ENCODE measurements at regions not wholly inside any gene's neighbourhood (a gene's known extent, or its start where the extent isn't known, plus 50 kb on each side); places are given as distances from the start of the nearest gene placed in this dataset.

DNA sequence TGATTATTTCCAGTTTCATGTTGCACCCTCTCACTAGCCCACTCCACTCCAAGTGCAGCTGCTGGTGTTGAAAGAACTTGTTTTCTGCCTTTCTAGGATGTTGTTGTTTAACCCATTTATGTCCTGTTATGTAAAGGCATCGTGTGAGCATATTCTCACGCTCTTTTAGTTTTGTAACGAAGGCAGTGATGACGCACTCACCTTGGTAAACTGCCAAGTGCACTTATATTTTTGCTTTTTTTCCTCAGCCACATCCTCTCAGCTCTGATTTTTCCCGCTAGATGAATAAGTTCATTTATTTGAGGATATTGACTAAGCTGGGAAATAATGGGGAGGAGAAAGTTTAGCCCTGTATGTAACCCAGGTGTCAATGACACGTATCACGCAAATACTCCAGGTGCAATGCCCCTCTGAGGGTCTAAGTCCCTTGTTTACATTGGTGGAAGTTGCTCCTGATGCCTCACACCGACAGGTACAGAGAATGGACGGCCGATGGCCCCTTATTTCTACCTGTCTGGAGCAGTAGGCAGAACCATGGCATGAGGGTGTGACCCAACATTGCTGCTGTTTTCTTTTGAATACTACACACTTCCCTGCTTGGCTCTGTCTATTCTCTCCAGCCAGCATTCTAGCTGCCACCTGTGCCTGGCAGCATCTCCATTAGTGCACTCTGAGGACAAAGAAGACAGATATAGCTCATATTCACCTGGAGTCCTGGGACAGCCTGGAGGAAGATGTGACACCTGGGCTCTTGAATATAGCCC is 132.7 kb upstream of the SLC24A3 start:
- FAIRE-seq: no peak

DNA sequence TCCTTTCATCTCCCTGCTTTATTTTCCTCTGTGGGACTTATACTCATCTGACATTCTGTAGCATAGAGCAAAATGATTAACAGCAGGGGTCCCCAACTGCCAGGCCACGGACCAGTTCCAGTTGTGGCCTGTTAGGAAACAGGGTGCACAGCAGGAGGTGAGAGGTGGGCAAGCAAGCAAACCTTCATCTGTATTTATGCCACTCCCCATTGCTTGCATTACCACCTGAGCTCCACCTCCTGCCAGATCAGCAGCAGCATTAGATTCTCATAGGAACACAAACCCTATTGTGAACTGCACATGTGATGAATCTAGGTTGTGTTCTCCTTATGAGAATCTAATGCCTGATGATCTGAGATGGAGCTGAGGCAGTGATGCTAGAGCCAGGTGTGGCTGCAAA is 130.5 kb upstream of the SLC24A3 start:
- no peak for FAIRE-seq

DNA sequence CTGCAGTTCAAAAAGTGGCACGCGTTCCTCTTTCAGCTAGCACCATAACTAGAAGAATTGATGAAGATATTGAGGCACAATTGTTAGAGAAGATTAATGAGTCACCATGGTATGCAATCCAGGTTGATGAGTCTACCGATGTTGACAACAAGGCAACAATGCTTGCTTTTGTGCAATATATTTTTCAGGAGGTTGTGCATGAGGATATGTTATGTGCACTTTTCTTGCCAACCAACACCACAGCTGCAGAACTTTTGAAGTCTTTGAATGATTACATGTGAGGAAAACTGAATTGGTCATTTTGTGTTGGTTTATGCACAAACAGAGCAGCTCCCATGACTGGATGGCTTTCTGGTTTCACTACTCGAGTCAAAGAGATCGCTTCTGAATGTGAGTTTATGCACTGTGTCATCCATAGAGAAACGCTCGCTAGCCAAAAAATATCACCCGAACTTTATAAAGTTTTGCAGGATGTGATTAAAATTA is 129.3 kb upstream of the SLC24A3 start:
- no peak for FAIRE-seq

DNA sequence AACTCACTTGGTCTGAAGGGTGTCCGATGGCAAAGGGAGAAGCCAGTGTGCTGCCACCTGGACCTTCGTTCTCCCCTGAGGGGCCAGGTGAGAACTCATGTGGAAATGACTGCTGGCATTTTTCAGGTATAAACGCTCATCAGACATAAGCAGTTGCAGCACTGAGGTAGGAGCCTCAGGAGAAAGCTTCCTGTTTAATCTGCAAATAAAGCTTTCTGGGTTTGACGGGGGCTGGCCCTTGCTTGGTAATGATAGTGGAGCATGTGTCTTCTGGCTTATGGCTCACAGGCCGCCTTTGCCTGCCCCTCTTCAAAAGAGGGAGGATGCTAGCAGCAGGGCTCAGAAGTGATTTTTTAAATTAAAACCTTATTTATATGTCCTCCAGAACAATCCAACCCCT is 122.1 kb upstream of the SLC24A3 start:
- no peak for FAIRE-seq

DNA sequence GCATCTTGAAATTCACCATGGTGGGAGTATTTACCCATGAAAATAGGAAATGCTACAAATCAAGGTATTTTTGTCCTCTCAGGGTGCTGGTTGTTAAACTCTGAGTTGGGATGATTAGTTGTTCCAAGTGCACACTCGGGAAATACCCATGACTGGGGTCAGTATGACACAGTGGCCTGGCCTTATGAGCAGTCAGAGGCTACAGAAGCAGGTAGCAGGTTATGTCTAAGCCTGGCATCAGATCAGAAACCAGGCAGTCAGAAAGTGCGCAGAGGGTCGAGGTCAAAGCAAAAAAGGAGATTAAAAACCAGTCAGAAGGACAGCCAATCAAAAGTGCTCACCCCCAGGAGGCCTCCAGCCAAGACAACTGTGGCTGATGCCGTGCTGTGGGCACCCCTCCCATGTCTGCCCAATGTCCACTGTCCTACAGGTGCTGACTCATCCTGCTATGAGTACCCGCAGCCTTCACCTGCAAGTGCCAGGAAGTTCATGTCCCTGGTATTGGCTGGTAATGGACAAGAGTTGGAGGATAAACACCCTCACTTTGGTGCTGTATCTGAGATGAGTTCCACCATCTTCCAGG is 117.4 kb upstream of the SLC24A3 start:
- FAIRE-seq: no peak

DNA sequence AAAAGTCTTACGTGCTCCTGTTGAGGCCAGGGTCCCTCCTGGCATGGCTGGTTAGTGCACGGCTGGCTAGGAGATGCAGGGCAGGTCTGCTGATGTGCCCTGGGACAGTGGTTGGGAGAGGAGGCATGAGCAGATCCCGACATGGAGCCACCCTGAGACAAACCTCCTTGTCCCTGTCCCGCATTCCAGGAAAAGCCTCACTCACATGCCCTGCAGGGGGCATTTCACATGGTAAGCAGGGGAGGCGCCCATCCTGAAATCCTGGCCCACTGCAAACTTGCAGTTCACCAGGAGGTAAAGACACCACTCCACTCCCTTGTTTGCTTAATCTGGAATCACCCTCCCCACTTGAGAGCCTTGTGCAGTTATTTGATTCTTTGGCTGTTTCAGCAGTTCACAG is 116.7 kb upstream of the SLC24A3 start:
- FAIRE-seq: no peak

DNA sequence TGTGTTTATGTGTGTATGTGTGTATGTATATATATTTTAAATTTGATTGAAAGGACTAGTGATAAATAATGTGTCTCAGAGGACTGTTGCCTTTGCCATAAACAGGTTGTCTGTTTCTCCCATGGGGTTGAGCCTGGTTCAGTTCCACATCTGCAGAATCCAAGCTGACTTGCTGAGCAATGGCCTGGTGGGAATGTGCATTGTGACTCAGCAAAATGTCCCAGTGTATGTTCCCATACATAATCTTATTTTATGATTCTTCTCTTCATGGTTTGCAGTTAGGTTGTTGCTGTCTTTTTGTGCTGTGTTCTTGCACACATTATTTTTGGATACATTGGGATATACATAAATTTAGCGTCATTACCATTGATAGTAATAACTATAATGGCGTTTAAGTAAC is 115.6 kb upstream of the SLC24A3 start:
- FAIRE-seq: no peak

DNA sequence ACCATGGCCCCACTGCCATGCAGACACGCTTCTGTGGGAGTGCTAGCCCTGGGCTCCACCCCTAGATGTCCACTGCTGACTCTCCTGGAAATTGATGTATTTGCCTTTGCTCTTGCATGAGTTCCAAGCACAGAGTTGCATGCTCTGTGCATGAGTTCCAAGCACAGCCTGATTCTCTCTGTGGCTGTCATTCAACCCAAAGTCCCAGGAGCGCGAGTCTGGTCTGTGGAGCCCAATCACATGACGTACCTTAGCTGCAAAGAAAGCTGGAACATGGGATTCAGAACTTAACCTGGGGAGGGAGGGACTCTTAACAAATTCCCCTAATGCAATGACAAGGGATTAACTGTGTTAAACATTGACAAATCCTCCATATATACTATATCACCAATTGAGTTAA is 114.3 kb upstream of the SLC24A3 start:
- FAIRE-seq: no peak

DNA sequence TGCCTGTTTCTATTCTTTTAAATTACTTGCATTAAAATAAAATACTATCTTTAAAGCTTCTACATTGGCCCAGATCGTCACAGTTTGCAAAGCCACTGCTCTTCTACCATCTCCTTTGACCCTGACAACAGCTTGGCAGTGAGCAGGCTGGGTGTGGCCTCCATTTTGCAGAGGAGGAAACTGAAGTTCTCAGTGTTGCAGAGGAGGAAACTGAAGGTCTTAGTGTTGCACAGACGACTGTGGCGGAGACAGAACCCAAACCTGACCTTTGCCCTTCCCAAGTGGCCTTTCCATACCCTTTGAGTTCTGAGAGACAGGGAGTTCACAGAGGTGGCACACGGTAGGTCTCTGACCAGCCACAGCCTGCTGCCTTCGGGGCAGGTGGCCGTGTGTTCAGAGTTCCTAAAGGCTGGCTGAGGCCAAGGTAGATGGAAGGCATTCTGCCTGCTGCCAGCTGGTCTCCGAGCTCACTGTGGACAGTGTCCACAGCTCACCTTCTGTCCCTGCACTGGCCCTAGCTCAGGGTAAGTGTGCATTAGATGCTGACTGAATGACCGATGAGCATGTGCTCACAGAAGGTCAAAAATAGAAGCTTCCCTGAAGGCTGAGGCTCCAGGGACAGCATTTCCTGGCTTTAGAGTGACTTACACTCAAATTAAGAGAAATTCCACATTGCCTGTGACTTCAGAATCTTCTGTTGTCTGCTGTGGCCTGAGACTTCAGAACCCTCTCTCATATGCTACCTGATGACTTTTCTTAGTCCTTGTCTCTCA is 113.5 kb upstream of the SLC24A3 start:
- FAIRE-seq: no peak

DNA sequence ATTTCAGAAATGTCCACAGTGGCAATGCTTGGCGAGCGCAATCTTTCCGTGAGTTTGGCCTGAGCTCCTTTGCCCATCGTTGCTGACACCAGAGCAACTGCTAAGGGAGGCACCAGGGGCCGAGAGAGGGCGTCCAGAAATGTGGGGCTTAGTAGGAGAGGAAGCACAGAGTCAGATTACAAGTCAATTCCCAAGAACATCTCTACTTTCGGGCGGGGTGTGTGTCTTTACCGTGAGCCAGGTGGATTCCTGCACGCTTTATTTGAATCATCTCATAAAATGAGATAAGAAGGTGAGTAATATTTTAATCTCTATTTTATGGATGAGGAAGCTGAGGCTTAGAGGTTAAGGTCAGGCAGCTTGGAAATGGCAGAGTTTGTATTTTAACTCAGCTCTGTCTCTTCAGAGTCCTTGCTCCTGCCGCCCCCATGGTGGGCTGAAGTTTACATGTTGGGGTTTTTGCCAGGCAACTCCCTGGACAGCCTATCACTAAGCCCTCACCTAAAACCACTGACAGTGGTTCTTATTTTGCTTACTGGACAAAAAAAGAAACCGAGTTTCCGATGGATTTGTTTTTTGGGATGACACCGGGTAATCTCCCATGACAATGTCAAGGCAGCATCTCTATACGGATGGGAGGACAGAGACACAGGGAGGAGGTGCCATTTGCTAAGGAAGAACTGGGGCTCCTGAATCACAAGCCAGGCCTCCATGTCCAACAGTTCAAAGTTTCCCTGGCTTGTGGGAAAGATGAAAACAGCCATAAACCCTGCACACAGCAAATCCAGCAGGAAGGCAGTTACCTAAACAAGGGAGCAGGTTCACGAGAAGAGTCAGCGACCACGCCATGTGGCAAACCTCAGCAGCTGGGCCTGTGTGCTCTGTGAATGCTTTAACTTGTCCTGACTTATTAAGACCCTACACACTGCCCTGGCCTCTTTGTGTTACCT is 112.6 kb upstream of the SLC24A3 start:
- FAIRE-seq: no peak

DNA sequence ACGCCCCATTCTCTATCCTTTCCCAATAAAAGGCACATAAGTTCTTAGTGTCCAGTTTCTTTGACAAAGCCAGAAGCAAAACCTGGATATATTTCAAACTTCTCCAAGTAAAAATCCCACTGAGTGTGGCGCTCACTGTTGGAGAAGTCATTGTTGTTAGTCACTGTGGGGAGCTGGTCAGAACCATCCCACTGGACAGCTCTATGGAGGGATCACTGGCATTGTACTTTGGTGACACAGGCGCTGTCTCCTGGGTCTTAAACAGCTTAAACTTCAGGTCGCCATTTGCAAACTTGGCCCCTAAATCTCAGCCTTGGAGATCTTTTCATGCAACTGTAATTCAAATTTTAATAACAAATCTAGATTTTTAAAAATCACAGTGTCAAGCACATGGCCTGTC is 111.5 kb upstream of the SLC24A3 start:
- no peak for FAIRE-seq

DNA sequence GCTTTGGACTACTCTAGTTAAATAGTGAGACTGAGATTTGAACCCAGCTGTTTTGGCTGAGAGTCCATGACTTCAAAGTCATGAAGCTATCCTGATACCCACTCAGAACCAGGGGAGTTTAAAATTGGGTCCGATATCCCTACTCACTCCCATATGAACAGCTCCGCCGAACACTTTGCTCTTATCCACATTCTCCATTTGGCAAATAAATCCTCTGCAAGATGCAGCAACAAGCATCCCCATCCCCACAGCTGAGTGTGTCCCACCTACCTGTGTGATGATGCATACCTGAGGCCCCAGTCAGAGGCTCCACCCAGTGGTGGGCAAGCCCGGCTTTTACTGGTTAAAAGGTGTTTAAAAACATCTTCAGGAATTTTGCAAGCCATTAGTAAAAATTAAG is 108.3 kb upstream of the SLC24A3 start:
- no peak for FAIRE-seq

DNA sequence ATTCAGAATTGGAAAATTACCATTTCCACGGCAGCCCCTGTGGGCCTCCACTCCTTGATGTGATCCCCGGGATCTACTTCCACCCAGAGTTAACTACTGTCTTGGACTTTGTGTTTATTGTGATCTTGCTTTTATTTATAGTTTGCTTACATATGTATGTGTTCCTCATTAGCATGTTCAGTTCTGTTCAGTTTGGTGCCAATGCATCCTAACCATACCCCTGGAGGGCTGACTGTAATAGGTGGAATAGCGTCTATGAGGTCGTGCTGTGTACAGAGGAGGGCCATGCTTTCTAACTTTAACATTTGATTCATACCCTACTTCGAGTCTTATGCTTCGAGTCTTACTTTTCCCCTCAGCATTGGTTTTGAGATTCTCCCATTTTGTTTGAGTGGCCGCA is 104.3 kb upstream of the SLC24A3 start:
- no peak for FAIRE-seq

DNA sequence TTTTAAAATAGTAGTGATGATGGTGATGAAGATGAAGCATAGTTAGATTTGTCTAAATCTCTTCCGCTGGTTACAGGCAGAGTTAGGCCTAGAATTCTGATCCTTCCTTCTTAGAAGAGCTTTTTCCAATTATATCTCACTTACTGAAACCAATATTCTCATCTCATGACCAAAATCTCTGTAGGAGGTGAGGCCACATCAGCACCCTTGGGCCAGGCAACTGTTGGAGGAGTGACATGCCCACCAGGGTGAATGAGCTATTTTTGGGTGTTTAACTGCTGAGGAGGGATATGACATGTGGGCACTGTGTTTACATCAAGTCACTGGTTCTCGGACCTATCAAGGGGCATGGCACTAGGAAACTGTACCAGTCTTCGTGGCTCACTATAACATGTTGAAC is 102.2 kb upstream of the SLC24A3 start:
- FAIRE-seq: no peak

DNA sequence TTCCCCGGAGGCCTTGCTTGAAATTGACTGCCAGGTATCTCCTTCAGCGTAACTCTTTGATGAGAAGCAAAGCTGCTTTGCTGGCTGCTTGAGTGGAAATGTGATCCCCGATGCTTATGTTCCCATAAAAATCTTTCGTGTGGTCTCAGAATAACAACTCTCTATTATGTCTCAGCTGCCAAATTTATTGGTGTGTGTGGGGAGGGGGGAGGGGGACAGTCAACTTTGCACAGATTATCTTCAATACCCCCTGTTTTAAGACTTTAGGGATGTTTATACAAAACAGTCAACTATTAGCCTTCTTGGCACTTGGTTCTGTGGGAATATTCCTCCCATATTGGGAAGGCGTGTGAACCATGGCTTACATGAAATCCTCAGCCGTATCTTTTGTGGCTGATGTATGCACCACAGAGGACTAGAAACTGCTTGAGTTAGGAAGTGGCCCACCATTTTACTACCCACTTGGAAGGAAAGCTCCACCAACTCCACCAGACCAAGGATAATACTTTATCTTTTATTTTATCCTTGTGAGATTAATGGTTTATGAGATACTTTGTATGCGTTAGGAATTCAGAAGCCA is 101.5 kb upstream of the SLC24A3 start:
- FAIRE-seq: no peak

DNA sequence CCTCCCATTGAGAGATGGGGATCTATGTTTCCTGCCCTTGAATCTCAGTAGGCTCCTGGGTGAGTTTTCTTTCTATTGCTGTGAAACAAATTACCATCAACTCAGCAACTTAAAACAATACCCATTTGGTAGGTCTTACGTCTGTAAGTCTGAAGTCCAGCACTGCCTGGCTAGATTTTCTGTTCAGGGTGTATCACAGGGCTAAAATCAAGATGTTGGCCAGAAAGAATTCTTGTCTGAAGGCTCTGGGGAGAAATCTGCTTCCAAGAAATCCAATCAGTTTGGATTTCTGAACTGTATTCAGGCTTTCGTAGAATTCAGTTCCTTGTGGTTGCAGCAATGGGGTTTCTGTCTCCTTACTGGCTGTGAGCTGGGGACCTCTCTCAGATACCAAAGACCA is 99.6 kb upstream of the SLC24A3 start:
- no peak for FAIRE-seq

DNA sequence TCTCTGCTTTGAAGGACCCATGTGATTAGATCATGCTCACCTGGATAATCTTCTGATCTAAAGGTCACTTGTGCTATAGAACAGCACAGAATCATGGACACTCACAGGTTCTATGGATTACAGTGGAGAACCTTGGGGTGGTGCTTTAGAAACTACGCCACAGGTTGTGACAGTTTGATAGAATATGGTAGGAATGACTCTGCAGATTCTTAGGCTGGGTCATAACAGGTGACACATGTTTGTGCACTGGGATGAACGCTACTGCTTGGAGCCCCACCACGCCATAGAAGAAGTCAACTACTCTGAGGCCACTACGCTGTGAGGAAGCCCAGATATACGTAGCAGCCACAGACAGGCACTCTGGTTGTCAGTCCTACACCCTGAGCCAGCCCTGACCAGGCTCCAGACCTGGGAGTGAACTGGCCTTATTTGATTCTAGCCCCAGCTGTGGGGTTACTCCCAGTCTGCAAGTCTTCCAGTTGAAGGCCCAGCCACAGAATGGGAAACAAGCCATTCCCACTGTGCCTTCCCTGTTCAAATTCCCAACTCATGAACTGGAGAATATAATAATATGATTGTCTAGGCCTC is 99.0 kb upstream of the SLC24A3 start:
- no peak for FAIRE-seq

DNA sequence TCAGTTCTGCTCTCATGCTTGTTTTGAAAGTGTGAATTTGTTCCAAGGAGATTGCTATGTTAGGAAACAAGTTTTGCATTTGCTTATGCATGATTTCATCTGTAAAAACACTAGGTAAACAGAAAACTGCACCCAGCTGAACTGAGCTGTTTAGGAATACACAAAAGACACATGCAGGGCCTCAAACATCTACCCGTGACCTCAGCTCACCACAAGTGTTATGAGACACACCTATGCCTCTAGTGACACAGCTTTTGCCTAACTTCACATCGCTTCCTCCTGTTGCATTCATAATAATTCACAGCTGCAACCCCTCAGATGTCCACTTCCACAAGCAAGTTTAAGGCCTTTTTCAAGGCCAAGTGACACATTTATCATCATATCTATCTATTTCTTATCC is 98.0 kb upstream of the SLC24A3 start:
- no peak for FAIRE-seq

DNA sequence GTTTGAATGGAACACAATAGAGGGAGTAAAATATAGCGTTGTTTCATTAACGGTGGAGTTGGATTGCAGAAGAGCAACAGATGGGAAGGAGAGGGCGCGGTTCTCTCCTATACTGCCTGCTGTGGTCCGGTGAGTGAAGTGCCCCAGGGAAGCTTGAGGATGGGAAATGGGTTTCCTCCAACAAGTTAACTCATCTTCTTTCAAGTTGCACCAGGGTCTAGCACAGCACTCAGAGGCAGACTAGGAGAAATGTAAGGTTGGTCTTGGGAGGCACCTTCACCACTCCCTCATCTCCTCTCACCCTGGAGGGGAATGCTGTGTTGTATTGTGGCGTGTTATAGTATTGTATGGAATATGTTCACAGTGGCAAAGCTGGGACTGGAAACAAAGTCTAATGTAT is 96.9 kb upstream of the SLC24A3 start:
- FAIRE-seq: no peak

DNA sequence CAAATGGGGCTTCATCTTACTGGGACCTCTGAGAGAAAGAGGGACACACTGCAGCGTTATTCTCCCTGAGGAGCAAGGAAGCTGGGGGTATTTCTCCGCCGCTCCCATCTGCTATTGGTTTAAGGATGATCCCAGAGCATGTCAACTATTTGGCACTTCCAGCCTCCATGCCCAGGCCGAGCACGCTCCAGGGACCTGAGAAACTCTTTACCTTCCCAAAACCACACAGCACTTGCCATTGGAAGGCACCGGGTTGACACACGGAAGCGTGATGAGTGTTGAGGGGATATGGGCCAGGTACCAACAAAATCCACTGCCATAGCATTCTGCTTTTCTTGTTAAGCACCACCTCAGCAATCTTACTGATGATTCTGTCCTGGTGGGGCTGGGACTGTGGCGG is 92.4 kb upstream of the SLC24A3 start:
- no peak for FAIRE-seq

DNA sequence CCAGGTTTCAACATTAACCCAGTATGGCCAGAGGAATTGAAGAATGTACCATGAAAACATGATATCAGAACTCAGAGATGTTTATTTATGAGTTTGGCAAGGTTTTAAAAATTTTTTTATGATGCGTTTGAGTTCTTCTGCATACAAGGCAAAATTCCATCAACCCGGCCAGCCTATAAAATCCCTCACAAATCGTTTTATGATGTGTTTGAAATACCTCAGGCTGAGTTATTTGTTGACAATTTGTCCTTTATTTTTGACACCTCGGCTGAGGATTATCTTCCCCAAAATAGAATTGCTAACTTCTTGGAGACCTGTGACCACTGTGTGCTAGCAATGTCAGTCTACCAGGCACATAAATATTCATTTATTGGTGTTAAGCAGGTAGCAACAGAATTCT is 91.9 kb upstream of the SLC24A3 start:
- FAIRE-seq: no peak

DNA sequence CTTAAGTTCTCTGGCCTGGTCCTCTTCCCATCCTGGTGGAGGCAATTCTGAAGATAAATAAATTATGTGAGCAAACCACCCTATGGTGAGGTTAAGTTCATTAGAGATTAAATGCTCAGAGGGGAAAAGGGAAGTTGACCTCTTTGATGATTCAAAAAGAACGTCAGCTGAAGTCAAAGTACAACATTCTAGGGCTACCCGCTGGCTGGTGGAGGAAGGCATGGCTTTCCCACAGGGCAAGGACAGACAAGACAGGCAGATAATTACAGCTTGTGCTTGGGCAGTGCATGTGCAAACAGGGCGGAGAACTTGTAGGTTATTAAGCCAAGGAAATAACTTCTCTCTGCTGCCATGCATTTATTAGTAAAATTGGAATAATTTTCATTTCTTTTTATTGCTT is 91.0 kb upstream of the SLC24A3 start:
- FAIRE-seq: no peak
